Stimulated activated CD8-positive, alpha-beta memory T cell treated with anti-CD3 and anti-CD28 coated beads, Interleukin-4, amount 100 ng/mL, for 4 hours (primary cell): ENCODE measurements at regions not wholly inside any gene's neighbourhood (a gene's known extent, or its start where the extent isn't known, plus 50 kb on each side); places are given as distances from the start of the nearest gene placed in this dataset.
"Not testable (repeated sequence)": the region's sequence is repeated elsewhere in the genome, so short reads cannot be mapped to it uniquely, and the experiment has no call there.

ENCODE experiments used
- DNase-seq, 2 donors: peaks; one replicate each; pipeline ENCODE4 v3.0.0-alpha.2; 2020; ENCODE audit warnings: low read depth in 2 of 2, low spot score in 1 of 2

DNA sequence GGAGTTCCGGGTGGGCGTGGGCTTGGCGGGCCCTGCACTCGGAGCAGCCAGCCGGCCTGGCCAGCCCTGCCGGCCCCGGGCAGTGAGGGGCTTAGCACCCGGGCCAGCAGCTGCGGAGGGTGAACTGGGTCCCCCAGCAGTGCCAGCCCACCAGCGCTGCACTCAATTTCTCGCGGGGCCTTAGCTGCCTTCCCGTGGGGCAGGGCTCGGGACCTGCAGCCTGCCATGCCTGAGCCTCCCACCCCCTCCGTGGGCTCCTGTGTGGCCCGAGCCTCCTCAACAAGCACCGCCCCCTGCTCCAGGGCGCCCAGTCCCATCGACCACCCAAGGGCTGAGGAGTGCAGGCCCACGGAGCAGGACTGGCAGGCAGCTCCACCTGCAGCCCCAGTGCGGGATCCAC lies 362.5 kb downstream of the TMEM167A start:
- not testable (repeated sequence) for DNase-seq

DNA sequence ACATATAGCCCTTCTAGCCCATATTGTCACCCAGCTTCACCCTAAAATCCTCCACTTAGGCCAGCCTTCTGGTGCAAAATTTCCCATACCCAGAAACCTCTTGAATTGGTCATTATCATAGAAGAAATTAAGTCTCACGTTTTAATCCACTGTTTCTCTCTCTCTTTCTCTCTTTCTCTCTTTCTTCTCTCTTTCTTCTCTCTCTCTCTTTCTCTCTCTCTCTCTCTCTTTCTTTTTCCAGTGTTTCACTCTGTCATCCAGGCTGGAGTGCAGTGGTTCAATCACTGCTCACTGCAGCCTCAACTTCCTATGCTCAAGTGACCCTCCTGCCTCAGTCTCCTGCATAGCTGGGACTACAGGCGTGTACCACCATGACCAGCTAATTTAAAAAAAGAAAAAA lies 363.4 kb downstream of the TMEM167A start:
- no peak for DNase-seq

DNA sequence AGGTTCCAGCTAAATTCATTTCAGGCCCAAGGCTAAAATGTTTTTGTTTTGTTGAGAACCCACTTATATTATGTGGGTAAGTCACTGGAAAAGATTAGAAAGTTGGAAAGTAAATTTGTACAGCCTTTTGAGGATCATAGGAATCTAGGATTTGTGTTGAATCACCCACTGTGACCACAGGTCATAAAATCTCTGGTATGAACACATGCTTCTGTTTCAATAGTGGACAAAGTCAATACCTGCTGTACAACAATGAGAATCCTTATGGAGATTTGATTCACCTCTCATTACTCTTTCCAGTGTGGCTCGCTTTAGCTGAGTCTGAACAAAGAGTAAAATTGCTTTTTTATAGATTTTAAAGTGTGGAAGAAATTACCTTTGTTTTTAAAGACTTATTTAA lies 369.5 kb downstream of the TMEM167A start:
- DNase-seq: no peak

DNA sequence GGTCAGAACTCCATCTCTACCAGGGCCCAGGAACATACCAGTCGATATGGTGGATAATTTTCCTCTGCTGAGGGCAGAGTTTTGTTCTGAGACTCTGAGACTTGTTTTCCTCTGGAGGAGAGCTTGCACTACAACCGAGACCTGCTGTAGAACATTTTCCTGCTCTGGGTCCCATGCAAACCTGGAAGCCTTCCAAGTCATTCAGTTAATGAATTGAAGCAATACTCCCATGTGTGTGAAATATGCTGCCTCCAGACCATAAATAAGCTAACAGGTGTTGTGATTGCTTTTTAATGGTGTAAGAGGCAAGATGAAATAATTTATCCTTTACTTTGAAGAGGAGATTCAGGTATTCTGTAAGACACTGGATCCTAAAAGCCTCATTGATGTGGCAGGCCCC lies 372.8 kb downstream of the TMEM167A start:
- no peak for DNase-seq

DNA sequence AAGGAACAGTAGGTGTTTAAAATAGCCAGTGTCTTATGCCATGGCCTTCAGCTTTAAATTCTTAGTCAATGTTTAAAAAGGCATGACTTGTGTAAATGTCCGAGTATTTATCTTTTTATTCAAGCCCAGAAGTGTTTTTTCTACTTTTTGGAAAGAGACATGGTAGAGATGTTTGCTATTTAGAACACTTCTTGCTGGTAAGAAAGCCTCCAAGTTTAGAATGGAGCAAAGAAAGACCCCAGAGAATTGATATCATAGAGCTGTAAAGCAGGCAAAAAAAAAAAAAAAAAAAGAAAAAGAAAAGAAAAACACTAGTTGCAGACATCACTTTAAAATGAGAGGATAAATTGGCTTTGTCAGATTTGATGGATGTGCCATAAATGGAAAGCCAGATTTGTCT lies 375.1 kb downstream of the TMEM167A start:
- DNase-seq: no peak

DNA sequence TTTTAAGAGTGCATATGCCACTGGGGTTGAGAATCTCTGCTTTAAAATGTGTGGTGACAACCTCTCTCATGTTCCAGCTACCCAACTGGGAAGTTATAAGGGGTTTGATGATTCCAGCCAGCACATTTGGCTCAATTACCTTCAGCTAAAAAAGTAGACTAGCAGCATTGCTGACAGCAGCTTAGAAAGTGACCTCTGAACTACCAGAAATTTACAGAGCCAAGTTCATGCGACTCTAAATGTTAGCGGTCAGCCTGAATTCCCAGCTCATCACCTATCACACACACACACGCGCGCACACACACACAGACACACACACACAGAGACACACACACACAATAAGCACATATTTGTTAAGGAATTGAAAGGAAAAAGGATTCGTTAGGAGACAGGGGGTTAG lies 377.5 kb downstream of the TMEM167A start:
- DNase-seq: no peak

DNA sequence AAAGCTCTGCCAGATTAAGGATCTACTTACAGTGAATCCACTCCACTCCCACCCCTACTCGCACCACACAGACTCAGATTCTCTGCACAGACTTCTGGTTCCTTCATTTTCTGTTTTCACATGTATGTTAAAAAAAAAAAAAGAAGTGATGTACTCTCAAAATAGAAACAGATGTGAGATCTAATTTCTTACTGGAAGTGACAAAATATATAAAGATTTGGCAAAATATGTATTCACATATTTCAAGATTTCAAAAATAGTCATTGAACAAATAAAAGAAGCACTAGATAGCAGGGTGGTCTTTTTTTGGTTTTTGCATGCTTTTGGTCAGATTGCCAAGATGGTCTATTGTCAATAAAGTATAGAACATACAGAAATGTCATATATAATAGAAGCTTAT lies 379.2 kb downstream of the TMEM167A start:
- DNase-seq: no peak

DNA sequence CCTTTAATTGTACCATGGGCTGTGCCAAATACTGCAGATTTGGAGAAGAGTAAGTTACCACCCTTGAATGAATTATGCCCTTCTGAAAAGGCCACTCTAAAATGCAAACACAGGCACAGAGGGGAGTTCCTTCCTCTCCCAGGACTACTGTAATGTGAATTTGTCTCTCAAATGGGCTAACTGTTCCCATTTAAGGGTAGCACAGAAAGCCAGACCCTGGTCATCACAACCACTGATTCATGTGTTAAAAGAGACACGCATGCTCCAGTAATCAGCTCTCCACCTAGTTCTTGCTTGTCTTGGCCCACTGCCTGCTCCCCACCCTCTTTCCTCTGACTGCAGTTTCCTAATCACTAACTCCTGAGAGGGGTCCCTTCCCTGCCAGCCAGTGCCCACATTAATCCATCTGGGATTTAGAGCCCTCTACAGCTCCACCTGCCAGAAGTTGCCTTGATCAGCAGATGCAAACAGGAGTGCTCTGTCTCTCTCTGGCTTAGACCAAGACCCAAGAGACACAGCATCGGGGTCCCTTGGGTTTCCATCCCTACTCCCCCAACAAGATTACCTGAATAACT lies 382.4 kb downstream of the TMEM167A start:
- no peak for DNase-seq

DNA sequence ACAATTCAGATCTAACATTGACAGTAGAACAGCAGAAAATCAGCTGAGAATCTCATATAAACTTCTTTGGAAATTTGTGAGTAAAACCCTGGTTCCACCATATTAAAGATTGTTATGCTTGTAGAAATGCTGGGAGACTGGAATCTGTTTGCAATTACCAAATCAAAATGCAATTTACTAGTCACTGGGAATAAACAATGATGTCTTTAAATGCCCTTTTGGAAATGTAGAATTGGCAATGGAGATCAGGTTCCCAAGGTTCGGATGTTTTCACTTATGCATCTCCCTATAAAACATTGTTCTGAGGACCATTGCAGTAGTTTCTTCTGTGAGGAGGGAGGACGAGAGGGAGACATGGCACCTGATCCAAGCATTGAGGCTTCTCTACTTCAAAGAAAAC lies 384.4 kb downstream of the TMEM167A start:
- DNase-seq: no peak

DNA sequence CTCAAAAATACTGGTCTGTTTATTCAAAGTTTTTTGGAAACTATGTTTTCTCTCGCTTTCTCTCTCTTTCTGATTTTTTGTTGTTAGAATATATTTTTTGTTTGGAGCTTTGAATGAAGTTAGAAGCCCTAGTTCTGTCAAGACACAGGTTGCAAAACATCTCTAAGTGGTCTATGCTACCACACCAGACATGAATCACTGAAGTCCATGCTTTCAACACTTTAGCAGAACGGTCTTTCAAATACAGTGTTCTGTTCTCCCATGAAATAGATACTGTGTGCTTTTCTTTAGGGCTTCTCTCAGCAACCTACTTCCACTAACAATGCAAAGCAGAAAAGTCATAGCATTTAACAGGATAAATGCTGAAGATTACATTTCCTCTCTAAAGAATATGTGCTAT lies 392.5 kb downstream of the TMEM167A start:
- no peak for DNase-seq

DNA sequence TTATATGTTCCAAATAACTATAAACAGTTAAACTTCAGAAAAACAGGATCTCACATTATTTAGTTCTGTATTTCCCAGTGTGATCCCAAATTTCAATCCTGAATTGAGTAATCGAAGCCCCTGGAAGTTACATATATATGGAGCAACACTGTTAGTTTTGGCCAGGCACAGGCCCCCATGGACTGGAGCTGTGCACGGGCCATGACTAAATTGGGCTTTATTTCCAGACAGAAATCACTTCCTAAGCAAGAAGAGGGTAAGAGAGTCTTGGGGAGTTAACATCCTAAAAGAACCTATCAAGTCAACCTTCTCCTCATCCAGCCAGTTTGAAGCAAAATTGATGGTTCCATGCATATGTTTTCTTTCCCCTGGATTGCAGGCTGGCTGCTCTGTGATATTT lies 393.0 kb downstream of the TMEM167A start:
- no peak for DNase-seq

DNA sequence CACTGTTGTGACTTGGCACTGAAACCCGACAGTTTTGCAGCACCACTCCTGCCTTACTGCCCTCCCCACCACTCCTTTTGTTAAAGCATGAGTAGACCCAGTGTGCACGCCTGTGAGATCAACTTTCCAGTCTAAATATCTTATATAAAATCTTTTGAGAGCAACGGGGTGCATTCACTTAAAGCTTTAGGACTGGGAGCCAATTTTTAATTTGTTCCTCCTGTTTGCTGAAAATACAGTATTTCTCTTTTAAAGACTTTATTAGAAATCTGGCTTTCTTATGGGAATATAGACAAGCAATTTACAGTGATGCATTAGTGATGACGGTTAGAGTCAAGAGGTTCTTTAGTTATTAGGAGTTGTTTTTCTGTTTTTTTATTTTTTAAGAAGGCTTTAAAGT lies 397.5 kb downstream of the TMEM167A start:
- no peak for DNase-seq

DNA sequence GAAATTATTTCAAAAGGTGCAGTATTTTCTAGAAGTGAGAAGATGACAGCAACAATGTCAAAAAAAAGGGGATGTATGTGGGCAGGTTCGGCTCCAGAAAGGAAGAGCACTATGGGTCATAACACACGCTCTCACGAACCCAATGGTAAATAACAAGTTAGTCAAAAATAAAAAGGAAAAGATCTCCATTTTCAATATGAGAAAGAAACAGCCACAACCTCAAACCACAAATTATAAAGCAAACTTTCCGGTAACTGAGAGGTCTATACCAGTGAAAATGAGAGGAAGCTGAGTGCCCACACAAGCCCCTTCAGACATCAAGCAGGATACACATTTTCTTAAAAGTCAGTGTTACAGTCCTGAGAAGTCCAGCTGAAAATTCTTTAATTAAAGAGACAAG lies 398.5 kb upstream of the RPS23 start:
- no peak for DNase-seq

DNA sequence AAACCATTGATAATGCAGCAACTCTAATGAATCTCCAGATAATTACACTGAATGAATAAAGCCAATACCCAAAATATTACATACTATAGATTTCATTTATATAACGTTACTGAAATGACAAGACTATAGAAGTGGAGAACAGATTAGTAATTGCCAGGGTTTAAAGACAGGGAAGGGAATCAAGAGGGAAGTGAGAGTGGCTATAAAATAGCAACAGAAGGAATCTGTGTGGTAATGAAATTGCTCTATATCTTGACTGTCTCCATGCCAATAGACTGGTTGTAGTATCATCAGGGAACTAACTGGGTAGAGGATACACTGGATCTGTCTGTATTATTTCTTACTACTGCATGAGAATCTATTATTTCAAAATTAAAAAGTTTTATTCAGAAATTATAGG lies 396.5 kb upstream of the RPS23 start:
- DNase-seq: no peak

DNA sequence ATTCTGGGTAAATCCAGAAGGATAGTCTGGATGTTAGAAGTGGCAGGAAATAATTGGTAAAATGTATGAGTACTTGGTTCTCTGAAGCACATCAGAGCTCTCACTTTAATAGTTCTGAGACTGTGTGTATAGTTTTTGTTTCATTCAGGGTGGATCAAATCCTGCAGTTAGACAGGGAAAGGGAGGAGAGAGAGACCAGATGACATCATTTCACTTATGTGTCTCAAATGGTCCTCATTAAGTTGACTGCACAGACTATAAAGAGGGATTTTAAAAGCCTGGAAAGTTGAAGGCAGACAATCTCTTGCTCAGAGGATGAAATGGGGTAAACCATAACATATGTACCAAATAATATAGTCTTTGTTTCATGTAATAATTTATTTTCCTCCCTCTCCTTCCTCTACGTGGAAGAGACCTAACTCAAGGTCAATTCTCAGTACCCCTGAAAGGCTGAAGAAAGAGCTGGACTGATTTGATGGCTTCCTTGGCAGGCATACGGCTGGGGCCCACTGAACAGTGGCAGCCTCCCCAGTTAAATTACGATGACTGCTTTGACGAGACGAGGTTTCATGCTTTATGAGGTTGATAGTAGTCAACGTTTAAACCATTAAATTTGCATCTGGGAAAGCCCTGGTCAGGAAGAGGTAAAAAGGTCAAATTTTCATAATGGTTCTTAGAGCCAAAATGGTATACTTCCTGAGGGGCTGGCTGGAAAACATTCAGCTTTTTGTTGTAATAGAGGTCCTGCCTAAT lies 395.1 kb upstream of the RPS23 start:
- DNase-seq: no peak

DNA sequence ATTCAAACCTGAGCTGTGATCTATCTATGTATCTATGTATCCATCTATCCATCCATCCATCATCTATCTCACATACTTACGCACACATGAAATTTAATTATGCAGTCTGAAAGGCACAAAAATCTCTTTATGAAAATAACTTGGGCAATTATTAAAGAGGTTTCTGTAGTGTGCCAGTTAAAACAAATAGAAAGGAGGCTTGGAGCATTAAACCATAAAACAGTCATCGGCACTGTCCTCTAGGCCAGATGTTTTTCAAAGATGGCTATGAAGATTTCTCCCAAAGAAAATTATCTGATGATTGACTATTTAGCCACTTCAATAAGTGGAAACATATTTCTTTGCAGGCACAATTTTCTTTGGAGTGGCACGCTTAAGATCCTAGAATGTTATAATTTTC lies 392.5 kb upstream of the RPS23 start:
- no peak for DNase-seq

DNA sequence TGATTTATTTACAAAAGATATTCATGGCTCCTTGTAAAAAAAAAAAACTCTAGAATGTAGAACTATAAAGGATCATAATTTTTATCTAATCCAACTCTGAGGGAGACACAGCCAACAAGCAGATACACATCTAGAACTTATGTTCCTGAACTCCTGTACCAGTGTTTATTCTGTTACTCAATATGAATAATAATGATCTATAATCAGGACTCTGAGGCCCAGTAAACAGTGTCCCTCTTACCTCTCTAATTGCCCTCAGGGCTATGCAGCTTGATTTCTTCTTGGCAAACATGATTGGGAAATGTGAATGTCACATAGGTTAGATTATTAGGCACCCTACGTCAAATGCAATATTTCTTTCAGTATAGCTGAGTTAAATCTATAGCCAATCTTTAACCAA lies 391.6 kb upstream of the RPS23 start:
- DNase-seq: no peak

DNA sequence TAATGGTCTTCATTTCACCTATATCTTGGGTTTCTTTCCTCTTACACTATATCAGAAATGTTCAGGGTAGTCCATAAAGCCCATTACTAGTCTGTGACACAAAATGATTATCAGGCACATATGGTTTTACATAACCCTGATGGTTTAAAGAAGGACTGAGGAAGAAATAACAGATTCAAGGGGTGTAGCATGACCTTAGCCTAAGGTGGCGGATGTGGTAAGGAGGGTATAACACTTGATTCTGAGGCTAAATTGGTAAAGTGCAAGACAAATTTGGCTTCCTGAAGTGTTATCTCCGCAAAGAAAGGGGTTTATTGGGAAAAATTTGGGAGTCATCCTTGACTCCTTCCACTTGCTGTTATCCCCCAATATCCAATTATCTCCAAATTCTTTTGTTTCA lies 388.2 kb upstream of the RPS23 start:
- DNase-seq: no peak

DNA sequence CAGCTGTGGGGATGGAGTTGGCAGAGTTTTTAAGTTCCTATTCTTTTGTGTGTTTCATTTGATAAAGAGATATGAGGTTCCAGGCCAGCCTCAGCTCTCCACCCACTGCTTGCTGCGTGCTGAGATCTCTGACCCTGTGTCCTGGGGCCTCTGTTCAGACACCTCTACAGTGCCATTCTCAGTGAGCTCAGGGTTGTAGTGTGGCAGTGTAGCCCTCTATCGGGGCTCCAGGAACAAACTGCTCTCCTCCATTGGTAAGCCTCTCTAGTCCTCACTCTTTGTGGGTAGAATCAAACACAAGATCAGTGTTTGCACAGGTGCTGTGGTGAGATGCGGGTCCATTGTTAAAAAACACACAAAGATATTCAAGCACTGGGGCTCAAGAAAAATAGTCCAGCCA lies 386.6 kb upstream of the RPS23 start:
- no peak for DNase-seq

DNA sequence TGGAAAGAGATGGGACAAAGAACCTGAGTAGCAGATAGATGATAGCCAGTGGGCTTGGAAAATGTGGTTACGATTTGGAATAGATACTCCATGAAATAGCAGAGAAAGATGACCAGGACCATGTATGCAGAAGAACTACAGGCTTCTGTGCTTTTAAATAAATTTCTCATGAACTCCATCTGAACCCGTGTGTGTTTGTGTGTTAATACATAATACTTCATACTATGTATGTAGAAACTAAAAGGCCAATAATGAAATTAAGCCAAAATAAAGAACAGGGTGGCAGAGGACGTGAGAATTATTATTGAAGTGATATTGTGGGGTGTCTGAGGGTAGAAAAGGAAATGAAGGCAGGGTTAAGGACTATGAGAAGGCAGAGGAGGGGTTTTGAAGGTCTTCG lies 385.1 kb upstream of the RPS23 start:
- DNase-seq: no peak

DNA sequence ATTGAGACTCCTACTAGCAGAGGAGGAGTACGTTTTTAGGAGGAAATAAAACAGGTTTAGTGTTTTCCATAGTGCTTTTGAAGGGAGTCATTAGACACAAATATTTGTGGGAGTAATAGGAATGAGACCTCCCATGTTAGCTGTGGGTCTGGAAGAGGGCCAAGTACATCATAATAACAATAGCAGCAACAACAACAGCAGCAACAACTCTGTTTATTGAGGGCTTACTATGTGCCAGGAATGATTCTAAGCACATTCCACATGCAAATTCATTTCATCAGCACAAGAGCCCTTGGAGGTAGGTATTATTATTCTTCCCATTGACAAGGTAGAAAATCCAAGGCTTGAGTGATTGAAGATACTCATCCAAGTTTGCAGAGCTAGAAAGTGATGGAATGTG lies 384.2 kb upstream of the RPS23 start:
- no peak for DNase-seq

DNA sequence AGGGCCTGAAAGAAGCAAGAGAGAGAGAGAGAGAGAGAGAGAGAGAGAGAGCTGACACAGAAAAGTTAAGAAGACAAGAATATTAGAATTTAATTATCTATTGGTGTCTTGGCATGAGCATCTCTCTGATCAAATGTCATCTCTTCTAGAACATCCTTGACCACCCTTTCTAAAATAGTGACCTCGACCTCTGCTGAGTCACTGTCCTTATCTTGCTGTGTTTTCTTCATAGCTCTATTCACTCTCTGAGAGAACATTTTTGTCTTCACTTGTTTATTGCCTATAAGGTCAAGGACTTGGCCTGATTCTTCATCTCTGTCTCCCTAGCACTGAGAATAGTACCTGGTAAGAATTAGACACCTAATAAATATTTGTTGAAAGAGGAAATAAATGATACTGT lies 383.8 kb upstream of the RPS23 start:
- no peak for DNase-seq

DNA sequence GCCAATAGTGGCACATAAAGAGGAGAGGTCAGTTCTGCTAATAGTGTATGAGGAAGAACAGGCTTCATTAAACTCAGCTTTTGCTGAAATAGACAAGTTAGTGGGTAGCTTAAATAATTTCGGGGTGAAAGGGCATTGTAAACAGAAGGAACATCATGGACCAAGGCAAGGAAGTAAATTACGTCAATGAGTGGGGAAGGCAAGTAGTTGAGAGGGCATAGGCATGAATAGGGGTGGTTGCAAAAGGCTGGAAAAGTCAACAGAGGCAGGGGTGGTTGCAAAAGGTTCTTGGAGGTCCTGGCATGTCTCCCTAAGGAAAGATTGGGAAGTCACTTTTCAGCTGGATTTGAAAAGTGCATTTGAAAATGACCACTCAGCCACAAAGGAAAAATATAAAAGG lies 383.3 kb upstream of the RPS23 start:
- DNase-seq: no peak
